Activated CD8-positive, alpha-beta memory T cell treated with anti-CD3 and anti-CD28 coated beads, Interleukin-2, amount 10 ng/mL, durations not matched to agents 7 days and 5 days (primary cell): ENCODE measurements at regions not wholly inside any gene's neighbourhood (a gene's known extent, or its start where the extent isn't known, plus 50 kb on each side); places are given as distances from the start of the nearest gene placed in this dataset.
"Not testable (repeated sequence)": the region's sequence is repeated elsewhere in the genome, so short reads cannot be mapped to it uniquely, and the experiment has no call there.

Experiments
- ATAC-seq: fragments of 150-1000 bp; cut with Tn5 transposase; one replicate; pipeline ENCODE4 v1.10.0; 2021; ENCODE audit warnings: moderate library complexity
- CTCF ChIA-PET: fragments of 350-600 bp; sonication (Branson Sonifier 250); formaldehyde crosslinking; loops from one replicate; lab custom pipeline; 2021; ENCODE audit warnings: antibody characterized with exemption; lab: Charles Lee
- DNase-seq: peaks from one replicate; pipeline ENCODE4 v3.0.0-alpha.2; 2020
- H3K27ac Mint-ChIP-seq: one replicate; pipeline ENCODE4 v1.8.0; 2021; ENCODE audit warnings: mild to moderate bottlenecking, mixed read lengths
- H3K27me3 Mint-ChIP-seq: one replicate; pipeline ENCODE4 v1.8.0; 2021; ENCODE audit warnings: mixed read lengths
- H3K36me3 Mint-ChIP-seq: one replicate; pipeline ENCODE4 v1.8.0; 2021; ENCODE audit warnings: mild to moderate bottlenecking, mixed read lengths
- H3K4me1 Mint-ChIP-seq: one replicate; pipeline ENCODE4 v1.8.0; 2021; ENCODE audit warnings: mixed read lengths
- H3K4me3 Mint-ChIP-seq: one replicate; pipeline ENCODE4 v1.8.0; 2021; ENCODE audit warnings: mild to moderate bottlenecking, moderate library complexity, mixed read lengths
- H3K9me3 Mint-ChIP-seq: one replicate; pipeline ENCODE4 v1.8.0; 2022; ENCODE audit warnings: low read depth, mixed read lengths

GRCh38 chr13:81379183-81379582 is 1038.3 kb upstream of the SPRY2 start:
- Mint-ChIP-seq H3K9me3 (peaks cover 5% of the 10 kb centered on the region), H3K4me1 (no peaks in the 10 kb centered on the region), H3K4me3 (no peak overlapping the region), H3K27me3 (no peaks in the 10 kb centered on the region), H3K27ac (no peak overlapping the region), H3K36me3 (no peaks in the 10 kb centered on the region)
- ATAC-seq (no peak), DNase-seq (no peak)
- CTCF ChIA-PET, result no interaction called here

DNA sequence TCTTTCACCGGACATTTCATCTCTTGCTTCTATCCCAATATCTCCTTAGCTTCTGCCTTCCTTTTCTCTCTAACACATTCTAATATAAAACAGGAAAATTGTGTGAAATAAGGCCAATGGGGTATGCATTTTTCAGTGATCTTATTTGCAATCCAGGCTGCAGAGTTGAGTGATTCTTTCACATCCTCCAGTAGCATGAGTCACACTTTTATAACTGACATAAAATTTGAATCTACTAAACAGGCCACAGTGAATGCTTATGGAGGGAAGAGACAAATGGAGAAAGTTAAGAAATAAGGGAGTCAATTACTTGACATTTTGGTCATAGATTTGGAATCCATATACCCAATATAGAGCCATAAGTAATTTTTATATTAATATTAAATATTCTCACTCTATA is 1037.0 kb upstream of the SPRY2 start:
- Mint-ChIP-seq H3K9me3 (peaks cover 8% of the 10 kb centered on the region), H3K4me1 (no peaks in the 10 kb centered on the region), H3K4me3 (no peak overlapping the region), H3K27ac (no peak overlapping the region), H3K36me3 (no peaks in the 10 kb centered on the region), H3K27me3 (no peaks in the 10 kb centered on the region)
- CTCF ChIA-PET, result no interaction called here
- ATAC-seq (no peak), DNase-seq (no peak)

DNA sequence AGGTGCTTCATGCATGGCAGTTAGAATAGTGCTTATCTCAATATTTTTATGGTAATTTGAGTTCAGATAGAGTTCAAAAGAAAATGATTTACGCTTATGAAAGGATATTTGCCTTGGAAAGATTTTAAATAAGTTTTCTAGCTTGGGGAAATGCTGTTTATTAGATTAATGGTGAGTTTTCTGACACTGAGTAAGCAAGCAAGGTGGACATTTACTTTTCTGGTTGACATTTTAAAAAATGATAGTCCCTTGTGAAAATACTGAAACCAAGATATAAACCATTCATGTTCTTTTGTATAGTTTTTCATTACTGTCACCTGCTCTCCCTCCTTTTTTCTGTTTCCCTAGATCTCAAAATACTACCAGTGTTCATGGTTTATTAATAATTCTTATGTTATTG is 1034.8 kb upstream of the SPRY2 start:
- Mint-ChIP-seq H3K9me3 (peaks cover 6% of the 10 kb centered on the region), H3K27me3 (no peaks in the 10 kb centered on the region), H3K4me3 (no peak overlapping the region), H3K36me3 (no peaks in the 10 kb centered on the region), H3K27ac (no peak overlapping the region), H3K4me1 (no peaks in the 10 kb centered on the region)
- ATAC-seq, result no peak
- DNase-seq, result no peak
- CTCF ChIA-PET, result no interaction called here

DNA sequence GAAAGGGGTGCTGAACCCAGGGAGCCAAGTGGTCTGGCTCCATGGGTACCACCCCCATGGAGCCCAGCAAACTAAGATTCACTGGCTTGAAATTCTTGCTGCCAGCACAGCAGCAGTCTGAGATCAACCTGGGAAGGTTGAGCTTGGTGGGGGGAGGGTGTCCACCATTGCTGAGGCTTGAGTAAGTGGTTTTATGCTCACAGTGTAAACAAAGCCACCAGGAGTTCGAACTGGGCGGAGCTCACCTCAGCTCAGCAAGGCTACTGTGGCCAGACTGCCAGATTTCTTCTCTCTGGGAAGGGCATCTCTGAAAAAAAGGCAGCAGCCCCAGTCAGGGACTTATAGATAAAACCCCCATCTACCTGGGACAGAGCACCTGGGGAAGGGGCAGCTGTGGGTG is 1021.8 kb upstream of the SPRY2 start:
- H3K27ac Mint-ChIP-seq, ATAC-seq, H3K4me1 Mint-ChIP-seq, CTCF ChIA-PET, H3K4me3 Mint-ChIP-seq, DNase-seq, H3K27me3 Mint-ChIP-seq, H3K36me3 Mint-ChIP-seq, H3K9me3 Mint-ChIP-seq: not testable (repeated sequence)

DNA sequence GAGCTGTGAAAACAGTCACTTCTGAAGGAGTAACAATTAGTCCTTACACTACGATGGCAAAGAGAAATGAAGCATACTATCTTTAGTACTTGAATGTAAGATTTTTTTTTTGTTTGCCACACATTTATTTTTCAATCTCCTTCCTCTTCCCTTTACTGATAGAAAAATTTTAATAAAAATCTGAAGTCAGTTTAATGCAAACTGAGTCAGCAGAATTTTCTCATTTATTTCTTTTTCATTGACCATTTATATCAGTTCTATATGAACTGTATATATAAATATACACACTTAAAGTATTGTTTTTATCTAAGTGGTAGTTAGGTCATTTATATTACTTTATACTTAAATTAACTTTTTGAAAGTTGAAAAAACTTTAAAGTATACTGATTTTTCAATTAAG is 1009.1 kb upstream of the SPRY2 start:
- Mint-ChIP-seq H3K9me3 (no peaks in the 10 kb centered on the region), H3K4me1 (no peaks in the 10 kb centered on the region), H3K27ac (no peak overlapping the region), H3K4me3 (no peak overlapping the region), H3K36me3 (no peaks in the 10 kb centered on the region), H3K27me3 (no peaks in the 10 kb centered on the region)
- DNase-seq, result no peak
- CTCF ChIA-PET, result no interaction called here
- ATAC-seq, result no peak

GRCh38 chr13:81340118-81341069 is 999.5 kb upstream of the SPRY2 start:
- H3K27me3 Mint-ChIP-seq, H3K9me3 Mint-ChIP-seq, DNase-seq, H3K4me3 Mint-ChIP-seq, H3K36me3 Mint-ChIP-seq, H3K4me1 Mint-ChIP-seq, H3K27ac Mint-ChIP-seq, ATAC-seq, CTCF ChIA-PET: not testable (repeated sequence)

DNA sequence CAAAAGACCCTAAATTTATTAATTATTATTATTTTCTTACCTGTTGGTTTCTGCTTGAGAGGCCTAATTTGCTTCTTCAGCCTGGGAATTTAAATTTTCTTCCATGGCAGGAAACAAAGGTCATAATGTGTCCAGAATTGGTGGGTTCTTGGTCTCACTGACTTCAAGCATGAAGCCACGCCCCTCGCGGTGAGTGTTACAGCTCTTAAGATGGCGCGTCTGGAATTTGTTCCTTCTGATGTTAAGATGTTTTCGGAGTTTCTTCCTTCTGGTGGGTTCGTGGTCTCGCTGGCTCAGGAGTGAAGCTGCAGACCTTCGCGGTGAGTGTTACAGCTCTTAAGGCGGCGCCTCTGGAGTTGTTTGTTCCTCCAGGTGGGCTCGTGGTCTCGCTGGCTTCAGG is 998.7 kb upstream of the SPRY2 start:
- DNase-seq, H3K36me3 Mint-ChIP-seq, H3K4me1 Mint-ChIP-seq, CTCF ChIA-PET, ATAC-seq, H3K27me3 Mint-ChIP-seq, H3K27ac Mint-ChIP-seq, H3K4me3 Mint-ChIP-seq, H3K9me3 Mint-ChIP-seq: not testable (repeated sequence)

- CTCF ChIA-PET, result no interaction called here
- Mint-ChIP-seq H3K4me3 (no peak overlapping the region), H3K27me3 (no peaks in the 10 kb centered on the region), H3K9me3 (no peaks in the 10 kb centered on the region), H3K4me1 (no peaks in the 10 kb centered on the region), H3K27ac (no peak overlapping the region), H3K36me3 (no peaks in the 10 kb centered on the region)
- DNase-seq (no peak), ATAC-seq (no peak)
These were observed 993.6 kb upstream of the SPRY2 start for GRCh38 chr13:81334481-81334880.

- H3K27me3 Mint-ChIP-seq, result no peaks in the 10 kb centered on the region
- H3K36me3 Mint-ChIP-seq, result no peaks in the 10 kb centered on the region
- CTCF ChIA-PET, result no interaction called here
- H3K27ac Mint-ChIP-seq, result no peak overlapping the region
- ATAC-seq (no peak), DNase-seq (no peak)
- H3K9me3 Mint-ChIP-seq, result peaks cover 8% of the 10 kb centered on the region
- H3K4me1 Mint-ChIP-seq, result no peaks in the 10 kb centered on the region
- no peak overlapping the region for H3K4me3 Mint-ChIP-seq
These were observed 986.0 kb upstream of the SPRY2 start for GRCh38 chr13:81326913-81327312.

- Mint-ChIP-seq H3K27me3 (no peaks in the 10 kb centered on the region), H3K4me1 (no peaks in the 10 kb centered on the region), H3K36me3 (no peaks in the 10 kb centered on the region), H3K9me3 (peaks cover 8% of the 10 kb centered on the region), H3K4me3 (no peak overlapping the region), H3K27ac (no peak overlapping the region)
- CTCF ChIA-PET, result no interaction called here
- ATAC-seq, result no peak
- no peak for DNase-seq
These were observed 979.6 kb upstream of the SPRY2 start for GRCh38 chr13:81320516-81320915.

DNA sequence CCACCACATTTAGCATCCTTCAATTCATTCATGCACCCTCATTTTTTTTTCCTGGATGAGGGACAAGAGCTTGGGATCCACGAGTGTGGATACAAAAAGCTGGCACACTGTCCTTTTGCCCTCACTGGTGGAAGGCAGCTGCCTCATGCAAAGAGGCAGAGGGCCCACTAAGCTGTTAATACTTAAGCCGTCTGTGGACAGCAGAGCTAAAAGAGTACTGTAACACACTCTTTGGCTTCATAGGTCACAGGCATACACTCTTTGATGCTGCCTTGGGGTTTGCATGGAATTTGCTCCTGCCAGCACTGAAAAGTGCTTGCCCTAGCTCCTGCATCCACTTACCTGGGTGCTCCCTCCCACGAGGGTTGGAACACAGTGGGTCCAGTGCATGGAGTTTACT is 978.4 kb upstream of the SPRY2 start:
- ATAC-seq, result no peak
- CTCF ChIA-PET, result no interaction called here
- H3K4me1 Mint-ChIP-seq, result no peaks in the 10 kb centered on the region
- no peaks in the 10 kb centered on the region for H3K36me3 Mint-ChIP-seq
- no peak for DNase-seq
- H3K9me3 Mint-ChIP-seq, result peaks cover 8% of the 10 kb centered on the region
- no peaks in the 10 kb centered on the region for H3K27me3 Mint-ChIP-seq
- no peak overlapping the region for H3K4me3 Mint-ChIP-seq
- no peak overlapping the region for H3K27ac Mint-ChIP-seq

GRCh38 chr13:81318231-81319019 is 977.5 kb upstream of the SPRY2 start:
- ATAC-seq, result no peak
- Mint-ChIP-seq H3K27ac (no peak overlapping the region), H3K27me3 (no peaks in the 10 kb centered on the region)

DNA sequence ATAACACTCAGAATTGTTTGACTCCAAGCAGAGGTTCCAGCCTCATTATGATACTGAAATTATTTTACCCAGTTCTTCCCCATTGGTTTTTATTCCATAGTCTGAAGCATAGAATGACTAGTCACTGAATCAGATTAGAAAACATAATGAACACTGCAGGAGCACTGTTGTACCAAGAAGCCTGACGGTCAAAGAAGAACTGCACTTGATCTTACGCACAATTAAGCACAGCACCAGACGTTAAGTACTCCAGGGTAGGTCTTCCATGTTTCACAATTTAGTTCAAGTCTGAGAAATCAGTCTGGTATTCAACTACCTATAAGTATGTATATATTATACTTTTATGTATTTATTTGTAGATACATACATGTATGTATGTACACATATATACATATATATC is 973.5 kb upstream of the SPRY2 start:
- CTCF ChIA-PET, result no interaction called here
- no peaks in the 10 kb centered on the region for H3K4me1 Mint-ChIP-seq
- no peaks in the 10 kb centered on the region for H3K36me3 Mint-ChIP-seq
- no peaks in the 10 kb centered on the region for H3K27me3 Mint-ChIP-seq
- H3K4me3 Mint-ChIP-seq, result no peak overlapping the region
- ATAC-seq, result no peak
- peaks cover 3% of the 10 kb centered on the region for H3K9me3 Mint-ChIP-seq
- H3K27ac Mint-ChIP-seq, result no peak overlapping the region
- DNase-seq, result no peak

More at GRCh38 chr13:81318231-81319019, 977.5 kb upstream of the SPRY2 start:
- no peak overlapping the region for H3K4me3 Mint-ChIP-seq
- H3K9me3 Mint-ChIP-seq, result peaks cover 7% of the 10 kb centered on the region
- no peaks in the 10 kb centered on the region for H3K36me3 Mint-ChIP-seq
- DNase-seq, result no peak
- no peaks in the 10 kb centered on the region for H3K4me1 Mint-ChIP-seq
- CTCF ChIA-PET, result no interaction called here

- H3K4me1 Mint-ChIP-seq, result no peaks in the 10 kb centered on the region
- CTCF ChIA-PET, result no interaction called here
- ATAC-seq, result no peak
- DNase-seq, result no peak
- H3K27ac Mint-ChIP-seq, result no peak overlapping the region
- no peaks in the 10 kb centered on the region for H3K27me3 Mint-ChIP-seq
- H3K36me3 Mint-ChIP-seq, result no peaks in the 10 kb centered on the region
- no peak overlapping the region for H3K4me3 Mint-ChIP-seq
- H3K9me3 Mint-ChIP-seq, result no peaks in the 10 kb centered on the region
These were observed 965.0 kb upstream of the SPRY2 start for GRCh38 chr13:81305928-81306327.
